ENCODE measurements at regions not wholly inside any gene's neighbourhood (a gene's known extent, or its start where the extent isn't known, plus 50 kb on each side); places are given as distances from the start of the nearest gene placed in this dataset.
"Not testable (repeated sequence)": the region's sequence is repeated elsewhere in the genome, so short reads cannot be mapped to it uniquely, and the experiment has no call there.

GRCh38 chr12:116430911-116431565 is 128.1 kb upstream of the MAP1LC3B2 start:
- DNase-seq (ENCODE audit: low spot score): no peak

GRCh38 chr12:116431677-116432300 is 127.4 kb upstream of the MAP1LC3B2 start:
- no peak for DNase-seq (ENCODE audit: low spot score)

- no peak for DNase-seq (ENCODE audit: low spot score)
Observed at GRCh38 chr12:116432314-116432750, 126.8 kb upstream of the MAP1LC3B2 start.

- no peak for DNase-seq (ENCODE audit: low spot score)
Observed at GRCh38 chr12:116433249-116433648, 125.9 kb upstream of the MAP1LC3B2 start.

- DNase-seq (ENCODE audit: low spot score): no peak
Observed at GRCh38 chr12:116434155-116435011, 124.8 kb upstream of the MAP1LC3B2 start.

GRCh38 chr12:116435984-116436383 is 123.2 kb upstream of the MAP1LC3B2 start:
- DNase-seq (ENCODE audit: low spot score): no peak

- DNase-seq (ENCODE audit: low spot score): no peak
Observed at GRCh38 chr12:116436561-116437249, 122.5 kb upstream of the MAP1LC3B2 start.

GRCh38 chr12:116441292-116441691 is 117.9 kb upstream of the MAP1LC3B2 start:
- no peak for DNase-seq (ENCODE audit: low spot score)

GRCh38 chr12:116442304-116442703 is 116.9 kb upstream of the MAP1LC3B2 start:
- DNase-seq (ENCODE audit: low spot score): no peak

- DNase-seq (ENCODE audit: low spot score): no peak
Observed at GRCh38 chr12:116442946-116443345, 116.2 kb upstream of the MAP1LC3B2 start.

GRCh38 chr12:116443821-116444589 is 115.2 kb upstream of the MAP1LC3B2 start:
- DNase-seq (ENCODE audit: low spot score): no peak

- no peak for DNase-seq (ENCODE audit: low spot score)
Observed at GRCh38 chr12:116444590-116444943, 114.6 kb upstream of the MAP1LC3B2 start.

- no peak for DNase-seq (ENCODE audit: low spot score)
Observed at GRCh38 chr12:116448165-116448739, 110.9 kb upstream of the MAP1LC3B2 start.

GRCh38 chr12:116450406-116450910 is 108.7 kb upstream of the MAP1LC3B2 start:
- no peak for DNase-seq (ENCODE audit: low spot score)

GRCh38 chr12:116452975-116453374 is 106.2 kb upstream of the MAP1LC3B2 start:
- not testable (repeated sequence) for DNase-seq (ENCODE audit: low spot score)

GRCh38 chr12:116453631-116454030 is 105.5 kb upstream of the MAP1LC3B2 start:
- DNase-seq (ENCODE audit: low spot score): no peak

- DNase-seq (ENCODE audit: low spot score): no peak
Observed at GRCh38 chr12:116454076-116454475, 105.1 kb upstream of the MAP1LC3B2 start.

- no peak for DNase-seq (ENCODE audit: low spot score)
Observed at GRCh38 chr12:116454950-116455447, 104.2 kb upstream of the MAP1LC3B2 start.

- DNase-seq (ENCODE audit: low spot score): no peak
Observed at GRCh38 chr12:116455540-116456329, 103.4 kb upstream of the MAP1LC3B2 start.

All from hematopoietic multipotent progenitor cell treated with erythropoietin and hydrocortisone succinate and interleukin-3 and kit ligand, for 17 days (in vitro differentiated cells).